G401 (cell line): ENCODE measurements at regions not wholly inside any gene's neighbourhood (a gene's known extent, or its start where the extent isn't known, plus 50 kb on each side); places are given as distances from the start of the nearest gene placed in this dataset.

Source experiments
- DNase-seq: peaks from one replicate; pipeline ENCODE4 v3.0.0-alpha.2; 2015; ENCODE audit warnings: low spot score
- in situ Hi-C: cut with HindIII; loops from 2 replicates; pipeline ENCODE4 v1.10.0; 2016; ENCODE audit warnings: low sequenced_read_pairs, mixed read lengths

DNA sequence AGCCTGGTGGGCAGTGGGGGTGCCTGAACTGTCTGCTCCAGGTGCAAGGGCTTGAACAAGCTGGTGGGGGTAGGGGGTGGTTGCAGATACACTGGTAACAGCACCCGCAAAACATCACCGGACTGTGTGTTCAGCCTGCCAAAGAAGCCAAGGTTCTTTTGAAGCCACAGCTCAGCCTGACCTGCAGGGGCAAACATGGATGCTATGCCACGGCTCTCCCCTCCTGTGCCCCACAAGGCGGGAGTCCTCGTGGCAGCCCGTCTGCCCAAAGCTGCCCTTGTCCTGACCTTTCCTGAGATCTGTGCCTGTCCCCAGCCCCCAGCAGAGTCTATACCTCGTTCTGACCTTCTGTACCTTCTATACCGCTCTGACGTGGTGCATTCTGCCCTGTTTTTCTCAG is 285.7 kb downstream of the GLRX3 start:
- DNase-seq, result no peak
- in situ Hi-C loops, result no loop called here

DNA sequence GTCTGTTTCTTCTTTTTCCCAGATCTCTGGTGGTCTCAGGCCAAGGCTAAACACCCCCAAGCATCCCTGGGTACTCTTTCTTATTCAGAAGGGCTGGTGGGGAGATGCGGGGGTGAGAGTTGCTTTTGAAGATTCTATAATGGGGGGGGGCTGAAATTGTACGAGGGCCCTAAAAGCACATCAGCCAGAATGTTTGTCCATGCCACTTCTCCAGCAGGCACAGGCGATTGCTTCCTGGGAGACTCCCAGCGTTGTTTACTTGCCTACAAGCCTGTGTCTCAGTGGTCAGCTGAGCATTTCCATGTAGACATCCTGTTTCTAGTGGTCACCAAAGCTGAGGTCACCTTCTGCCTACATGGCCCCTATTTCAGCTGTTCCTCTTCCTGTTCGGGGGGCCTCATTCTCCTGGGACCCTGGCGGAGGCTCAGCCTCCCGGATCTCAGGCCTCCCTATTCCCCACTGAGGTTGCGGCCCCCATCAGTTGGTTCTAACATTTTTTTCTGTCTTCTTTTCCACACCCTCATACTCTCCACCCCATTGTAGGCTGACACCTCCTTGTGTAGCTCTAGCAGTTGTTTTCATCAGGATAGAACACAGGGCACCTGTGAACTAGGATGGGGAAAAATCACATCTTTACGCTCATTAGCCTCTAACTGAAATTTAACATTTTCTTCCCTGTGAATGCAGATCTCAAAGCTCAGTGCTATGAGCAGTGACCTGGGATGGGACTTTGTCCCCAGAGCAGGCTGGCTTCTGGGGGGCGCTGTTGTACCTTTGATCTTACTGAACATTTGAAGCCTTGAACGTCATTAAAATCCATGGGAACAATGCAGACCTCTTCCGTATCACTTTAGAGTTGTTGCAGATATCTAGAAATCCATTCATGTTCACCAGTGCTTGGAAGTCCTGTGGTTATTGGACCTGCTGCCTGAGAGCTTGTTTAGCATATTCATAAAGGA is 286.5 kb downstream of the GLRX3 start:
- DNase-seq, result no peak
- in situ Hi-C loops, result no loop called here

DNA sequence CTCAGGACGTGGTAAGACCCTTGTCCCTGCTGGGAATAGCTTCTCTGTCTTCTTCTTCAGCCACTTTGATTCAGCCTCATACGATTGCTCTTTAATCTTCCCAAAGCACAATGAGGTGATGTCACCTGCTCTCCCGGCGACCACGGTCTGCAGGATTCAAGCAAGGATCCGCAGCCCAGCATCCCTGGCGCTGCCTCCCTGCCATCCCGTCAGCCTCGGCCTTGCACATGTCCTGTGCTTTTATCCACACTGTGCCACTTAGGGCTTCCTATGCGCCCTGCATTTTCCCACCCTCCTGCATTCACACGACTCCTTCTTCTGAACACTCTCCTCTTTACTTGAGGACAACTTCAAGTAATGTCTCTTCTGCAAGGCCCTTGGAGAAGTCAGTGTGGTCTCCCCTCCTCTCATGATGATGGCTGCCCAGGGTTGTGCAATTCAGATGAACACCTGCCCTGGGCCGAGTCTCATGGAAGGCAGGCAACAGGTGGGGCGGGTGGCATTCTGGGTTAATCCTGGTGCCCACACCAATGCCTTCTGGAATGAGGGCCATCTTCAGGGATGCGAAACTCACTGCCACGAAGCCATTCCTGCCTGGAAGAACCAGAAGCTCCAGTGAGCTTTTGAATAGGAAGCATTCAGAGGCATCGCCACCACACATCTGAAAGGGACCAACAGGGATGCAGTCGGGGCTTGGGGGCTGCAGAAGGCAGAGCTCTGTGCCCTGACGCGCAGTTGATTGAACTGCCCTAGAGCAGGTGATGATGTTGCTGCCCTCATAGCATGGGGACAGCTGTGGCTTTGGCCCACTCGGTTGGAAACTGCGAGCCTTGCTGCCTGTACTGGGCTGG is 287.5 kb downstream of the GLRX3 start:
- in situ Hi-C loops, result no loop called here
- DNase-seq, result no peak

DNA sequence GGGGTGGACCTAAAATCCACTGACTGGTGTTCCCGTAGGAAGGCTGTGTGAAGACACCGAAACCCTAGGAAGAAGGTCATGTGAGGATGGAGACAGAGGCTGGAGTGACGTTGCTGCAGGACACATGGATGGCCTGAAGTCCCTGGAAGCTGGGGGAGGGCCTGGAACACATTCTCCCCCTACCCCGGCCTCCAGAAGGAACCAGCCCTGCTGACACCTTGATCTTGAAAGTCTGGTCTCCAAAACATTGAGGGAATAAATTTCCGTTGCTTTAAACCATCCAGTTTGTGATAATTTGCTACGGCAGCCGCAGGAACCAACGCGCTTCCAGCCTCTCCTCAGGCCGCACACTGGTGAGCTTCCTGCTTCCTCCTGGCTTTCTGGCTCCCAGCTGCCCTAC is 288.2 kb downstream of the GLRX3 start:
- in situ Hi-C loops, result no loop called here
- no peak for DNase-seq

DNA sequence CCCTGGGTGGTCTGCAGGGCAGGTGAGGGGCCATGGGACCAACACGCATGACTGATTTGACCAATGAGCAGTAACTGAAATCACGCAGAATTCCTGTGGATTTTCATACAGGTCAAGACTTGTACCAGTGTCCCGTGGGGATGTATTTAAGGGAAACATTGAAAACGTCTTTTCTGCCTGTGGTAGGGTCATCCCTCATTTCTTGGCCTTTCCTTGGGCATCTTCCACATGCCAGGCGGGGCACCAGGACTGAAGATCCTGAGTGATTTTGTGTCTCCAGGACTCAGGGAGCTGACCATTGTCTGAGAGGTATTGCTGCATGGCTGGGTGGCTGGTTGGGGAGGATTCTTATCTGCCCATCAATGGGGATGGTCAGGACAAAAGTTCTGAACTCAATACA is 289.0 kb downstream of the GLRX3 start:
- in situ Hi-C loops, result no loop called here
- no peak for DNase-seq

DNA sequence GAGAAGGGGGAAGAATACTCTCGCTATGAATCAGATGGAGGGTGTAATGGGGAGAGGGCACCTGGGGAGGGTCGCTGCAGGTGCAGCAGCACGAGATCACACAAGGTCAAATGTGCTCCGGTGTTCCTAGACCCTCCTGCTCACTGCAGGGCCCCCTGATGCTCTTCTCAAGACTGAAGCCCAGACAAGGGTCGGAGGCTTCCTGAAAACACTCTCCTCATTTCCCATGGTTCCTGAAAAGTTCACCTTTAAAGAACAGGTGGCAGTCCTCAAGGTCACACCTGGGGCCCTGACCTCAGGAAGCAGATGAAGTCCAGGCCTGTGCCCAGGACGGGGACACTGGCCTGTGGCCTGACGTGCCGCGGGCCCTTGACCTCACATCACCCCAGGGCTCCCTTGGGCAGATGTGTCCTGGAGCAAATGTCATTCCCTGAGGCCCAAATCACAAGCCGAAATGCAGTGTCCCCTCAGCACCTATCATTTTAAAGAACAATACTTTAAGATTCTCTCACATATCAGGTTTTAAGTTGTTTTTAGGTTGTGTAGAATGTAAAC is 289.8 kb downstream of the GLRX3 start:
- in situ Hi-C loops, result no loop called here
- DNase-seq, result no peak

DNA sequence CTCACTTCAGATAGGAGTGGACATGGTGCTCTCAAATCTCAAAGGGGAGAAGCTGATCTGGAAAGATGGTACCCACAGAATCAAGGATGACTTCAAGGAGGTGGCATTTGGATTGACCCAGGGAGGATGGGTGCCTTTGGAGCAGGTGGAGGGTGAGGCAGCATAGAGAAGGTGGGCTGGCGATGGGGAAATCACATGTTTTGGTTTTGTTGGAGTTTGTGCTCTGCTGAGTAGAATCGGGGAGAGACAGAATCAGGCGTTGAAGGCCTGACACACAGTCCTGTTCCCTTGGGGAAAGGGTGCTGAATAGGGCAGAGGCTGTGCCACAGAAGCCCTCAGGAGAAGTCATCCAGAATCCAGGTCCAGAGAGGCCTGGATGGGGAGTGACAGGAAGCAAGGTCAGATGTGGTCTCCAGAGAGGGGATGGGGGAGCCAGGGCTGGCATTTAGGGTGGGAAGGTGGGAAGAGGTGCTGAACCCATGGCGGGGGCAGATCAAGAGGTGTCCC is 291.1 kb downstream of the GLRX3 start:
- no peak for DNase-seq
- in situ Hi-C loops, result no loop called here

DNA sequence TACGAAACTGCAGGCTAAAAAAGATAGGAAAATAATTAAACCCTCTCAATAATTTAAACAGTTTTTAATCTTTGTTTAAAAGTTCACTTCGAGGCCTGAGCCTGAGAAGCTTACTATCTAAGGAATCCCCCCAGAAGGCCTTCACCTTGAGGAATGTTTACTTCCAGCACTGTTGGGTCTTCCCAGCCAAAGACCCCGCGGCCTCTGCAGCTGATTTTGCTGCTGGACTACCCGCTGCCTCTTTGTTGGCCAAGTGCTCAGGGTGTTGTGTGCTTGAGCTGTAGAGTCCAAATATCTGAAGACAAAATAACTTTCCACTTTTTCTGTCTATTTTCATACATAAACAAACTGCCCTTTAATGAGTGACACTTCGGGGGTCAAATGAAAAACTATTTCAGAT is 292.7 kb downstream of the GLRX3 start:
- in situ Hi-C loops, result no loop called here
- DNase-seq, result no peak

DNA sequence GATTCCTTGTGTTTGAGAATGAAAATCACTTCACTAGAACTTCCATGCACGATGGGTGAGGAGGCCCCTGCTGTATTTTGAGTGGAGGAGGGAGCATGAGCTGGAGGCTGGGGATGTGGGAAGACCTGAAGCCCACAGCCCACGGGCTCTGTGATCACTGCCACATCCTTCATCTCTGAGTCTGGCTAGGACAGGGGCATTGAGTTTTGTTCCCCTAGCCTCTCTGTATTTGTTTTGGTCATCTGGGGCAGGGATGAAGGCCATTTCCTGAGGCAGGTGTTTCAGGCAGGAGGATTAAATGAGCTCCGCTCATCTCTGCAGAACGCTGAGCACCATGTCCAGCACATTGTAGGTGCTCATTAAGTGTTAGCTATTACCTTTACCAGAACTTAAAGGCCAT is 293.6 kb downstream of the GLRX3 start:
- no peak for DNase-seq
- in situ Hi-C loops, result no loop called here

DNA sequence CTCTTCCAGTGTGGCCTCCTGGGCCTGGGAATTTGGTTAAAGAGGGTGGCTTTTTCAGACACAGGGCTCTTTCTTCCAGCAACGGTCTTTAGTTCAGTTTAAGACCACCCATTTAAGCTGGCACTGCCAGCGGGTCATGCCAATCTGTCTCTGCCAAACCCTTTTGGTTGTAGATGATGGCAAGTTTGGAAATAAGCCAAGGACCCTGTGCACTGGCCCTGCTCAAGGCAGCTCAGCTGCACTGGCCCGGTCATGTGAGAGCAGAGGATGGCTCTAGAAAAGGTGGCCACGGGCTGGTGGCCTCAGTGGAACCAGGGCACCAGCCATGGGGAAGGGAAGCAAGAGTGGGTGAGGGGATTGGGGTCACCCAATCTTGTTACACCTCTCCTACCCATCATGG is 294.1 kb downstream of the GLRX3 start:
- no peak for DNase-seq
- in situ Hi-C loops, result no loop called here

DNA sequence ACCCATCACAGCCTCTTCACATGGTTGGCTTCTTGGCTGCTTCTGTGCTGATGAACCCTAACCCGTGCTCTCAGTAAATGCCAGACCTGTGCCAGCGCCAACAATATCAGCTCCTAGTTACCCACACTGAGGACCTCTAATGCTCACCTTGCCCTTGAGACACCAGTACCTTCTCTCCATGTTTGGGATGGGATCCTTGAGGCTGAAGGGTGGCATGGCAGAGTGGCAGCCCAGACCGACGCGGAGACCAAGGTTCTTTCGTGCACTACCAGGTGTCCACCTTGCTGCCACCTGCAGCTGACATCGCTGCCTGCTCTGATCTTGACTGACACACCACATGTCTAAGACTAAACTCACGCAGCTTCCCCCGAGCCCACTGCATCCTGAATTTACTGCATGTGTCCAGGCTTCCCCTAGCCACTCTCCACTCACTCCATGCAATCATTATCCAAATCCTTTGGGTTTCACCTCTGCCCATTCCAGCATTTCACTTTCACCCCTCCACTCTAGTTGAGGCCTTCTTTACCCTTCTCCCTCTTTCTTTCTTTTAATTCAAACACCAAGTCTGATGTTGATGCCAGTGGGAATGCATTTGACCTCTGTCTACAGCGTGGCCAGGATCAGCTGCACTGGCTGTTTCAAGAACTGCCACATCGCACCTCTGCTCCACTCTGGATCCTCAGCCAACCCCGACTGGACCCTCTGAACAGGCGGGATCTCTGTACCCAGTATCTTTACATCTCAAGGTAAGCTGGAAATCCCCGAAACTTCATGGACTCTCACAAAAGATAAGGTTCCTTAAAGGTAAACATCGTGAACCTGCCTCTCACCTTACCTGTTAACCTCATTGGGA is 294.9 kb downstream of the GLRX3 start:
- no peak for DNase-seq
- in situ Hi-C loops, result no loop called here

DNA sequence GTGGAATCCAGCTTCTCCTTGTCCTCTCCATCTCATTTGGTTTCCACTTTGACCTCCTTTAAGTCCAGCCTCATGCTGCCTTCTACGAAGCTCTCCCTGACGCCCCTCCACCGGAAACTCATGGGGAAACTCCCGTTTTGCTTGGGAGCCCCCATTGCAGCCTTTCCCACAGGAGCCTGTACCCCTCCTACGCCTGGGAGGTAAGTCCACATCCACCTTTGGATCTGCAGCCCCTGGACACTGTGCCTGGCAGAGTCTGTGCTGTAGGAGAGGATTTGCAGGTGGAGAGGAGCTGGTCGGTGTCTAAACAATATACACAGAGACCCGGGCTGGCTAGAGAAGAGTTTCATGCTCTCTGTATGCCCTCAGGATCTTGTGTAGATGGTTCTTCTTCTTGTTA is 296.1 kb downstream of the GLRX3 start:
- DNase-seq, result no peak
- in situ Hi-C loops, result no loop called here

DNA sequence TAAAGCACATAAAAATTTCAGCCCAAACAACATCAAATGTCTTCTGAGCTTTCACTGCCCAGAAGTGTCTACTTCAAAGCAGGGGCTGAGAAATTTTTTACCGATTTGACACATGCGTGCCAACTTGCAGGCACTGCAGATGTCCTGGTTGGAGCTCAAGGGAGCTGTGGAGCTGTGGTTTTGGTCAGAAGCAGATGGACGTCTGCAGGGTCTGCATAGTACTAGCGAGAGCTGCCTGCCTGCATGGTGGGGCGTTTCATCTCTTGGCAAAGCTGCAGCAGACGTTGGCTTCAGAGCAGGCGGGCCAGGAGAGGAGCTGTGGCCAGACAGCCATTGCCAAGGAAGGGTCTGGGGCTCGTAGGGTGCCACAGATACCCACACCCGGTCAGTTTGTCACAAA is 296.7 kb downstream of the GLRX3 start:
- in situ Hi-C loops, result no loop called here
- no peak for DNase-seq

DNA sequence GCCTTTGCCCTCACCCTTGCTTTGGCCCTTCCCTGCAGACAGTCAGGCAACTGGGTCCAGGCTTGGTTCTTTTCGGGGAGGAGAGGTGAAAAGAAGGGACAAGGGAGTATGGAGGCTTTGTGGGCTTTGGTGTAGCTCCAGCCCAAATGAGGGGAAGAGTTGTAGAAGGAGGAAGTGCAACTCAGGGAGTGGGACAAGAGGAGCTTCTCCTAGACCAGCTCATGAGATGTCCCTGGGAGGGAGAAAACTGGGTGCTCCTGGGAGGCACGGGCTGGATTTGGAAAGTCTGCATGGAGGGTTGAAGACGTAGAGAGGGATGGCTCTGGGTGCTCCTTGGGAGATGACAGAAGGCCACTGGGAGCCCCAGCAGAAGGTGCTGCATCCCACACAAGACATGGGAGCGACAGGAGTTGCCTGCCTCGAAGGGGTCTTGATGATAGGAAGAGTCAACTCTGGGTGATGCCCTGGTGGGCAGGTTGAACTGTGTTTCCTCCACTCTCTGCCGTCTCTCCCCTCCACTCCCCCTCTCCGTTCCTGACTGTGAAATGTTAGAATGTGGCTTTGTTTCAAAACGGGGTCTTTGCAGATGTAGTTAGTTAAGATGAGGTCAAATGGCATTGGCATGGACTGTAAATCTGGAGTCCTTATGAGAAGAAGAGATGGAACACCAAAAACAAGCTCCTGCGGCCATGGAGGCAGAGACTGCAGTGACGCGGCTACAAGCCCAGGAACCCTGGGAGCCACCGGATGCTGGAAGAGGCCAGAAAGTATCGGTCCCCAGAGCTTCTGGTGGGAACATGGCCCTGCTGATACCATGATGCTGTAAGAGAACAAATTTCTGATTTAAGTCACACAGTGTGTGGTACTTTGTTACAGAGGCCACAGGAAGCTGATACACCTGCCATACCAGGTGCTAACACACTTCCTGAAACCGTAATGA is 298.5 kb downstream of the GLRX3 start:
- in situ Hi-C loops, result no loop called here
- DNase-seq, result no peak

DNA sequence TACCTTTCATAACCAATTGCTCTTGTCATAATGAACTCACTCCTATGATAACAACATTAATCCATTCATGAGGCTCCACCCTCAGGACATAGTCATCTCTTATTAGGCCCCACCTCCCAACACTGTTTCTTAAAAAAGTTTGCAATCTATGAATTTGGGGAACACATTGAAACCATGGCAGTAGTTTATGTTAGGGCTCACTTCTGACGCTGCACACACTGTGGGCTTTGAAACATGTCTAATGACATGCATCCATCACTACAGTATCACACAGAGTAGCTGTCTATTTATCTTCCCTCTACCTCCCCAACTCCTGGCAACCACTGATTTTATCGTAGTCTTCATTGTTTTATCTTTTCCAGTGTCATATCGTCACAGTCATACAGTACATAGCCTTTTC is 299.8 kb downstream of the GLRX3 start:
- in situ Hi-C loops, result no loop called here
- DNase-seq, result no peak

DNA sequence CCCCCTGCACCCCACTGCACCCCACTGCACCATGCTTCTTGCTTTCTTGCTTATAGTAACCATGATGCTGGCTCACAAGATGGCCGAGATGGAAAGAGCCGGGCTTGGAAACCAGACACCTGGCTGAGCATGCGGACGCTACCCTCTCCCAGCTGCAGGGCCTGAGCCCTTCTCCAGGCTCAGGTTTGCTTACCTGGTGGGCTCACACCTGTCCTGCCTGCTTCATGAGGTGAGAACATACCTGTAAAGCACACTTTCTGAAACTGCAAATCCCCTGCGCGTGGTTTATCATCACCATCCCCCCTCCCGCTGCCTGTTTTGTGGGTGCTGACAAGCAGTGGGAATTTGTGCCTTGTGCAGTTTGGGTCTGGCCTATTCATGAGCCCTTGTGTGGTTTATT is 302.7 kb downstream of the GLRX3 start:
- in situ Hi-C loops, result no loop called here

DNA sequence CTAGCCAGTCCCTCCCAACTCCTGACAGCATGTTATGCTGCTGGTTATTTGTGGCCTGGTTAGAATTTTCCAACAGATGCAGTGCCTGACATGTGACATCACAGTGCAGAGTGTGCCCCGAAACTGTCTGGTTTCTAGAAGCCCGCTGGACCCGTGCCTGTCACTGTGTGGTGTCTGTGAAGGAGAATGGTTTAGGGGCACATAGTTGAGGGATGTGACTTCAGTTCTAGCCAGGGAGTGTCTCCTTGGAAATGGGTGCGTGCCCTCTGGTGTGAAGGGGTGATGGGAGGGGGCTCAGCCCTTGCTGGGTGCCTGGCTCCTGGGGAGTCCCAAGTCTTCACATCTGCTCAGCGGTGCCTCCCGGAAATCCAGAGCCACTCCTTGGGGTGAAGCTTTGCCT is 303.6 kb downstream of the GLRX3 start:
- DNase-seq, result no peak
- in situ Hi-C loops, result no loop called here

More for the DNA sequence above, 302.7 kb downstream of the GLRX3 start:
- no peak for DNase-seq

DNA sequence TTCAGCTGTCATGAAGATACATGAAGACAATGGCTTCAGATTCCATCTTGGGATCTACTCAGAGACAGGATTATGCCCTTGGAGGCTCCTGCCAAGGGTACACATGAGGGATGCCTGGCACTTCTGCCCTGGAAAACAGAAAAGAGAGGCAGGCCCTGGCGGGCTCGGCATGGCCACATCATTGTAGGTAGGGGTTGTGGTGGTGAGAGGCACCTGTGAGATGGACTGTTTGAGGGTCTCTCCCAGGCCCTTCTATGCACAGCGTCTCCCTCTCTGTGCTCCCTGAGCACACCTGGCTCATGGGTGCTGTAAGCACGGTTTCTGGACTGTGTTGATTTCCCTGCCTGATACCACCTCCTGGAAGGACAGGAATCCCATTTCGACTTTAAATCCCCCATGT is 304.3 kb downstream of the GLRX3 start:
- DNase-seq, result no peak
- in situ Hi-C loops, result no loop called here
